ENCODE measurements at regions not wholly inside any gene's neighbourhood (a gene's known extent, or its start where the extent isn't known, plus 50 kb on each side); places are given as distances from the start of the nearest gene placed in this dataset.
"Not testable (repeated sequence)": the region's sequence is repeated elsewhere in the genome, so short reads cannot be mapped to it uniquely, and the experiment has no call there.

DNA sequence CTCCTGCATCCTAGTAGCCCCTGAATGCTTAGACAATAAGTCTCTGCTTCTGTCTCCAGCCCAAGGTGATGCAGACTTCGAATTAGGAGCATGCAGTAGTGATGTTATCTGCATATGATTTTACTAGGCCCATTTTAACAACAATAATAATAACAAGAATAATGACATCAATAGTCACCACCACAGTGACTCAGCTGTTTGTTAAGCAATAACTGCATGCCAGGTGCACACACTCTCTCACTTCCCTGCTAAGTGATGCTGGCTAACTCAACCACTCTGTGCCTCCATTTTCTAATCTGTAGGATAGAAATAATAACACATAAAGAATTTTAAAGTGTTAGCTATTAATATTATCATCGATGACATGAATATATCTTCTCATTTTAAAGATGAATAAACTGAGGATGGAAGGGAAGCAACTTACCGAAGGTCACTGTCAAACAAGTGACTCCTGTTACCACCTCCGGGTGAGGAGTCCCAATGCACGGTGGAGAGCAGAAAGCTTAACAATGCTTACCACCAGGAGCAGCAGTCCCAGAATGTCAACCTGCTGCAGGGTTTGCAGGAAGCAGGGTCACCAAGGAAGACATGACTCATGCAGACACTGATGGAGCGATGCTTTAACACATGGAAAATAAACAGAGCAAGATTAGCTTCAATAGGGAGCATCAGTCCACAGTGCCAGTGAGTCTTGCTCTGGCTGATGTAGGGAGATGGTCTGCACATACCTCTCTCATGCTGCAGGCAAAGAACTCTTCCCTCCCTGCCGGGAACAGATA lies 290.2 kb downstream of the SPATA17 start:
- DNase-seq = no peak

DNA sequence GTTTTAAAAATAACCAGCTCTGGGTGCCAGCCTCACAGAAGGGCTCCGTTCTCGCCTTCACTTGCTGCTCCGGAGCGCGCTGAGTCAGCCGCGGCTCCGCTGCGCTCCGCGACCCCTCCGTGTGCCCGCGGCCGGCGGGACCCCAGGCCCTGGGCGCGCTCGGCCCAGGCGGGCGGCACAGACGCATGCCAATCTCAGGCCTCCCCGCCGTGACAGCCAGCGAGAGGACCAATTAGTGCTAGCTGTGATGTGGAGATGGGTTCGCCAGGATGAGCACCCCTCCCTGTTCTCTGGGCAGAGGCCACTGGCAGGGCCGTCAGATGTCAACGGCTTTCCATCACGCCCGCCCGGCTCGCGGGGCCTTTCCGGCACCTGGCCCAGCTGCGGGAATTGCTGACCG lies 293.8 kb downstream of the SPATA17 start:
- DNase-seq = no peak

DNA sequence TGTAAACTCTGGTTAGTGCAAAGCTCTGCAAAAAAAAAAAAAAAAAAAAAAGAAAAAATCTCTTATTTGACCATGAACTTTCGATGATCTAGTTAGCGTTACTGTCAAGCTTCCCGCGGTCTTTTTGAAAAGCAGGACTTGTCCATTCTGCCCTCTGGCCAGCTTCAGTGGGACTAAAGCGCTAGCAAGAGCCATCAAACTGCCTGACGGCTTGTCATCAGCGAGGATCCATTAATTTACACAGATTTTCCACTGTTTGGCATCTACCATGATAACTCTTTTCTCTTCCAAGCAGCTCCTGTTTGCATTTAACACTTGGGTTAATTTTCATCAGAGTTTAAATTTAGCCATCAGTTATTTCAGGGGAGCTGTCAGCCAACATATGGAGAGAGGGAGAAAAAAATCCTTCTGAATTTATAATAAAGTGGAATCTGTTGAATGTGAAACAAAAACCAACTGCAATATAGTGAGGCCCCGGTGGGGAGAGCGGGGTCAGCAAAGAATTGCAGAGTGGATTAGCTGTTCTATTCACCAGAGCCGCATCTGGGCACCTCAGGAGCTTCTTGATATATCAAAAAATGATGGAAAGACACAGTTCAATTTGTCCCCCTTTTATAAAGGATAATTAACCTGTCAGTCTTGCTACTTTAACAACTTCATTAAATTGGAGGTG lies 298.2 kb downstream of the SPATA17 start:
- no peak for DNase-seq

DNA sequence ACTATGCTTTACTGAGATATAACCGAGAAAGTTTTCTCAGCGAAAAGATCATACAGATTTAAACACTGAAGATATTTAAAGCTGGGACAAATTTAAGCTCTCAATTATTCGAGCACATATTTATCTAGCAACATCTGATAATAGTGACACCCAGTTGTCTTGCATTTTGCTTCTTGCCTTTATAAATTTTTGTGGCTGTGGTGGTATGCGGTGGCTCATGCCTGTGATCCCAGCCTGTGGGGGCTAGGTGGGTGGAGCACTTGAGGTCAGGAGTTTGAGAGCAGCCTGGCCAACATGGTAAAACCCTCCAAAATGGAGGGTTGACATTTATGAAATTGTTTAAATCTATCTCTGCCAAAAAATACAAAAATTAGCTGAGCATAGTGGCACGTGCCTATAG lies 312.2 kb downstream of the SPATA17 start:
- no peak for DNase-seq

DNA sequence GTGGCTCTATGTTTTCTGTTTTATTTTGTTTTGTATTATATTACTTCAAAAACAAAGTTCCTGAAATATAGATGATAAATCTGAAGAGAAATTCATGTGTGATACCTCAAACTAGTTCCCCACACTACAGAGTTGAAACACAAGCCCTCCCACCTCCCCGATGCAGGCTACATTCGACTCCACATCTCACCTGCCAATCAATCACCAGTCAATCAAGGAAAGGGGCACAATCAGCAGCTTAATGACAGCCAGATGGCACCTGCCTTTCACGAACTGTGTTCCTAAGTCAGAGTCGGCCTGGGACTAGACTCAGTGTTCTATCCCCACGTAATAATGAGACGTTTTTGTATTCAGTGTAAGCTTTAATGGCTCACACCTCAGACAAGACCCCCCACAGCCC lies 313.4 kb downstream of the SPATA17 start:
- DNase-seq = no peak

DNA sequence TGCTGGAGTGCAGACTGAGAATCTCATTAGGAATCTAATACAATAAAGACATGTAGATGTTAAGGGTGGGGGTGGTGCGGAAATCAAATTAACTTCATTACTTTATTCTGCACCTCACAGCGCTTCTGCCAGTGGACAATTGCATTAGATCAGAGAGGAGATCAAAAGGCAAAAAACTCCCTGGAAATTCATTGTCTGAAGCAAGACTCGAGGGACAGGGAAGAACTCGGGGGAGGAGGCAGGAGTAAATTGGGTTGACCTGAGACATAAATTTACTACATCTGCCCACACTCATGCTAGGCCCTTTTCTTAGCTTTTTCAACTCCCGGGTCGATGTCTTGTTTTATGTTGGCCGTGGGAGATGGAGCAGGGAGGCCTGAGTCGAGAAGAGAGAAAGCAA lies 315.4 kb downstream of the SPATA17 start:
- no peak for DNase-seq

DNA sequence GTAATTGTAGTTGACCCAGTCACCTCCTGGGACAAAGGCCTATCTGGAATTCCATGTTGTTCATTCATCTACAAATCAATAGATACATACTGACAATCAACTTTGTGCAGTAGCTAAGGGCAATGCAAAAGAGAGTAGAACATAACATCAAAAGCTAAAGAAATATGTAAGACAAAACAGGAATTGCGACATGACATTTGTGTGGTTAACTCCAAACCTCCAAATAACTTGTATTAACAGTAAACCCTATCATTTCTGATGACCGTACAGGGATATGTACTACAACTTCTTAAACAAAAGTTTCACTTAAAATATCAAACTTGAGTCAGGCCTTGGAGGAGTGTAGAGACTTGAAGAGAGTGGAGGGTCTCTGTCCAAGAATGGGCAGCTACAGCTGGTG lies 317.6 kb downstream of the SPATA17 start:
- DNase-seq = no peak

DNA sequence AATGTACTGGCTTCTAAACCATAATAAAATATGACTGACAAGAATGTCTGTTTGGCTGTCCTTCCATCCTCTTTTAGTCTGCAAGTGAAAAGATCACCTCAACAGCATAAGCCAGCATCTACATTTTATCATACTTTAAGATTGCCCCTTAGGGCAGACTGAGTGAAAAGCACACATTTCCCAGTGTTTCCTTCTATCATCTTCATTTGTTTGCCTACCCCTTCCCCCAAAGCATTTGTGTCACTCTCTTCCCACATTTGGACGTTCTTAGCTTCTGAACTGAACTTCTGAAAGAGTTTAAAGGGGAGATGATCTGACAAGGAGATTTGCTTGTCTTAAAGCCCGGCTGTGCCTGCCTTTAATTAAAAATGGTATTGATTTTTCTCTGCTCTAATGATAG lies 322.2 kb downstream of the SPATA17 start:
- no peak for DNase-seq

DNA sequence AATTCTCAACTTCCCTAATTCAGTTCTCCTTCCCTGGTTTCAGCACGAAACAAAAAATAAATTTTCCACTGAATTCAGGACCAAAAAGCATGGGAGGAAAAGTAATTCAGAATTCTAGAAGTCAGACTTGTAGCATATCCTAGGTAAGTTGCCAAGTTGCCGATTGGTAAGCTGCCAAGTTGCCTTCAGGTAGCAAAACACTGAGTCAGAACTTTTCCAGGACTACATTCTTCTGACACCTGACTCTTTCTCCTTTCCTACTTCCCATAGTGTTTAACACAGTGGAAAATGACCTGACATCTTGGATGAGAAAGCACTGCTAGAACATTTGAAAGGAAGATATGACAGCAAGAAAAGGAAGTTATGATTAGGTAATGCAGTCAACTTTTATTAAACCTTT lies 322.8 kb downstream of the SPATA17 start:
- DNase-seq = peak; percentile 25

DNA sequence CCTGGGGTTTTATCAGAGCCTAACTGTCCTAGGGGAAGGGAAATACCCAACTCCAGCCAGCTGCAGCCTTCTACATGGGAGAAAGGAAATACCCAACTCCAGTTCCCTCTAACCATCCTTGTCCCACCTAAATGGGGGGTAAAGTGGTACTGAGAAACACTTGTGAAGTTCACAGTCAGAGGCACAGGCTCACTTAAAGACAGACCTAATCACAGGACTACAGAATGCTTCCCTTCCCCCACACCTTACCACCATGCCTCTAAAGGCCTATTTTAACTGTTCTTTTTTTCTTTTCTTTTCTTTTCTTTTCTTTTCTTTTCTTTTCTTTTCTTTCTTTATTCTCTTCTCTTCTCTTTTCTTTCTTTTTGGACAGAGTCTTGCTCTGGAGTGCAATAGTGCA lies 324.6 kb downstream of the SPATA17 start:
- DNase-seq = no peak

DNA sequence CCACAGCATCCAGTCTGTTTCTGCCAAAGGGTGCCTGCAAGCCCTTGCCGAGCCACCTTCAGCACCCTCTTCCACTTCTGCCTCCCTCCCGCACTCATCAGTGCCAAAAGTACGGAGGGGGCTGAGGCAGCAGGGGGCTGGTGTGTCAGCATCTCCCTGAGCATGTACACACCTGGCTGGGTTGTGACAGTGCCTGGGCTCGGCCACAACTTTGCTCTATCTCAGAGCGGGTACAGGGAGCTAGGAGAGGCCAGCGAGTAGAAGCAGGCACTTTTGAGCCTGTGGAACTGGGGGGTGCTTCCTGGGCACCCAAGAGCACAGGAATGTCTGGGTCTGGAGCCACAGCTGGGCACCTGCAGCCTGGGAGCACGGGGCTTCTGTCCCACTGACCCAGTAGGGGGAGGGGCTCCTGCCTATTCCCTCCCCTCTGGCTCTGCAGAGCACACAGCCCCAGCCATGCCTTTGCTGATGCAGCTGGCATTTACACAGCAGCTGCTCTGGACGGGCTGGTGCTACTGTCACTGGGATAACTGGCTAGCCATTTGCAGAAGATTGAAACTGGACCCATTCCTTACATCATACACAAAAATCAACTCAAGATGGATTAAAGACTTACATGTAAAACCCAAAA lies 319.8 kb upstream of the RRP15 start:
- DNase-seq = no peak

DNA sequence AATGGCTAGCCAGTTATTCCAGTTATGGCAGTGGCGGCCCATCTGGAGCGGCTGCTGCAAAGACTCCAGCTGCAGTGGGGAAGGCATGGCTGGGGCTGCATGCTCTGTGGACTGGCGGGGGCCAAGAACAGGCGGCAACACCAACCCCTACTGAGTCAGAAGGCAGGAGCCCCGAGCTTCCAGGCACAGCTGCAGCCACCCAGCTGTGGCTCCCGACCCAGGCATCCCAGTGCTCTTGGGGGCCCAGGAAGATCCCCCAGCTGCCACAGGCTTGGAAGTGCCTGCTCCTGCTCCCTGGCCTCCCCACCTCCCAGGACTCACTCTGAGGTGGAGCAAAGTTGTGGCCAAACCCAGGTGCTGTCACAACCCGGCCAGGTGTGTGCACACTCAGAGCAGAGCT lies 317.0 kb upstream of the RRP15 start:
- DNase-seq = no peak

DNA sequence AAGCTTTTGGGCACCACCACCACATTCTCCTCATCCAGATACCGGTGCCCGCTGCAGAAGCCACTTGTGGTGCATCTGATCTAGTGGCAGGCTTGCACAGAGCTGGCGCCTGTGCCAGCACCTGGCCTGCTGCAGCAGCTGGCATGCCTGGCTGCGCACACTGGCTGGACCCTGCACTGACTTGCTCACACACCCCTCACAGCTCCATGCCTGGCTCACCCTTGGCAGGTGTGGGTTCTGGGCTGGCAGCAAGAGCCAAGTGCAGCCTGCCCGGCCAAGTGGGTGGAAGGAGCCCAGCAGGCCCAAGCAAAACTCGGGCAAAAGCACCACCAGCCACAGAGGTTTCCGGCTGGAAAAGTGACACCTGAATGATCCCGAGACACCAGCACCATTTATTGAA lies 315.7 kb upstream of the RRP15 start:
- DNase-seq = no peak

DNA sequence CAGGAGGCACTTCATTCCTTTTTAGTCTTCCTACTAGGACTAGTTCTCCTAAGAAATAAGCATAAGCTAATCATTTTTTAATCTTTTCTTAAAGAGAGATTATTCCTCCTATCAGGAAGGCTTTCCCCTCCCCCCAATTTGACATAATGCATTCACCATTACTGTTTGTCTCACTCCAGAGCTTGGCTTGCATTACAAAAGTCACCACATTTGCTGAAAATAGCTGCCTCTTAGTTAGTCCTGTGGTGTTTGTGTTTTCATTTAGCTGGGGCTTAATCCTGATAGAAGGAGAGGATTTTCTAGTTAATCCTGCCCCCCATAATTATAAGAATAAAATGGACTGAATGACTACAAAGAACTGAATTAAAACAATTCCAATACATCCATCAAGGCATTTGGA lies 307.1 kb upstream of the RRP15 start:
- DNase-seq = no peak

DNA sequence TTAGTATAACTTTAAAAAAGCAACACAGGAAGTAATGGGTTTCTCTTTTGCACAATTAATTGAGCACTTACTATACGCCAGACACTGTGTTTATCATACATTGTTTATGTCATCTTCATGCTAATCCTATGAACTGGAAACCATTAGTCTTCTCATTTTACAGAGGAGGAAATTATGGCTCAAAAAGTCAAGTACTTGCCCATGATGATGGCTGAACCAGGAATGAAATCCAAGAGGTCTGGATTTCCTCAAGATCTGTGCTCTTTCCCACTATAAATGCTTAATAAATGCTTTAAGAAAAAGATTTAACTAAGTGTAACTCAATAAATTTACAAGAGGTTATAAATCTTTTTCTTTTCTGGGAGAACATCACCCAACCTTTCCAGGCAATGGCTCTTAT lies 303.7 kb upstream of the RRP15 start:
- DNase-seq = no peak

DNA sequence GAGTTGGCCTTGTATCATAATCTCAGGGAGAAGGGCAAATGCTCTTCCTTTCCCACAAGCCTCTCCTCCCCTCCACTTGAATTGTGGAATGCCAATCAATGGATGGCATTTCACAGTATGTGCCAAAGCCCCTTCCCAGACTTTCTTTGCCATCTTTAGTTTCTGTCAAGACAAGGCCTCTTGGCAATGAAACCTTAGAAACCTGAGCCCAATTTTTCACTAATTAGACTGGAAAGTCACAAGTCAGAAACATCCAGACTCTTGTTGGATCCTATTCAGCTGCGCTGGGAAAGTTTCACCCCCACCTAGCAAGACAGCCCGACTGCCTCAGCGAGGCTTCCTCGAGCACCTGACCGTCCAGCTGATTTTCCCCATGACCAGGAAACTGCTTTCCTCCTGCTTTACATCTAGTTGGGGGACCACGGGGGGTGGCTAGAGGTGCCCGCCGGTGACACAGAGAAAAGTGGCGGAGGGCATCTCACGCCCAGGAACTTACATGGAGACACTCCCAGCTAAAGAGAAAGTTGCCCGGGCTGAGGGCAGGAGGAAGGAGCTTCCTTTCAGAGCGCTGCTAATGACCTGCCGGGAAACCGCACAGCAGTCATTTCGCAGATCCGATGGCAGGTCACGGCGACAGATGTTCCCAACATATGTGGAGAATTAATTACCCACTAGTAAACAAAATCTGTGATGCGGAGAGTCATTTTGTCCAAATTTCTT lies 302.6 kb upstream of the RRP15 start:
- DNase-seq = no peak

DNA sequence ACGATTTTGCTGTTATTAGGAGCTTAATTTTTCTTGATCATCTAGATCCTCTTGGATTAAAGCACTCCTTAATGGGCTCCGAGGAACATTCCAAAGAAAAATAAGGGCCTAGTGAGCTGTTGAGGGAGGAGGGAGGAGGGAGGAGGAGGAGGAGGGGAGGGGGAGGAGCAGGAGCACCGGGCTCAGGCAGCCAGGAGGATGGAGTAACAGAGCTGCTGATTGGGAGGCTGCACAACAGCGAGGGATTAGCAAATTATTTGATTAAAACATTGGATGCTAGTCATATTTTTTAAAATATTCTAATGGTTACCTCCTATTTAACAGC lies 302.1 kb upstream of the RRP15 start:
- DNase-seq = no peak

DNA sequence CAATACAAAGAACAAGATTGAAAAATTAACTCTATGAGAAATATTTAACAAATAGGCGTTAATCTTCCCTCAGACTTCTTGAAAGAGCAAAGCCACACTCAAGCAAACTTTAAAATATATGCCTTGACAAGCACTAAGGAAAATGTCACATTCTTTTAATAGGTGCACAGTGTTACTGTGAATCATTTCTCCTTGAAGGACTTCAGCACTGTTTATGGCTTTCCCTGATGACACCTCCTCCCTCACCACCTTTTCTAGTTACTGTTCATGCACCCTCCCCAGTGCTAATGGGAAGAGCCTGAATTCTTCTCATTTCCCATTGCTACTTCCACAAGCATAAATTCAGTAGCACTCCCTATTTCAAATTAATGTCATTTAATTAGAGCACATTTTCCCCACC lies 299.5 kb upstream of the RRP15 start:
- no peak for DNase-seq

DNA sequence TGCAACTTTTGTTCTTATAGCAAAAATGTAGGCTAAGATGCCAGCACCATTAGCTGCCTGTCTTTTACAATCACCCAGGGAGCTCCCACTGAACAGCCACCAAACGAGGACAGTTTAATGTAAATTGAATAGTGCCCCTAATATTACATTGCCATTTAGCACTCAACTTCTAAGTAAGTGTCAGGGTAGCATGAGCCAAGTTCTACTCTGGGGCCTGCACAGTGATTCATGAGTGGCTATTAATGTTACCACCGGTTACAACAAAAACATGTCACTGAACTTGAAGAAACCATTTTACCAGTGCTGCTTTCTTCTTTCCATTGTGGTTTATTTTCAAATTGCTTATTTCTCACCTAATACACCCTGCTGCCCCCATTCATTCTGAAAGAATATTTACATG lies 295.6 kb upstream of the RRP15 start:
- DNase-seq = peak; percentile 17

DNA sequence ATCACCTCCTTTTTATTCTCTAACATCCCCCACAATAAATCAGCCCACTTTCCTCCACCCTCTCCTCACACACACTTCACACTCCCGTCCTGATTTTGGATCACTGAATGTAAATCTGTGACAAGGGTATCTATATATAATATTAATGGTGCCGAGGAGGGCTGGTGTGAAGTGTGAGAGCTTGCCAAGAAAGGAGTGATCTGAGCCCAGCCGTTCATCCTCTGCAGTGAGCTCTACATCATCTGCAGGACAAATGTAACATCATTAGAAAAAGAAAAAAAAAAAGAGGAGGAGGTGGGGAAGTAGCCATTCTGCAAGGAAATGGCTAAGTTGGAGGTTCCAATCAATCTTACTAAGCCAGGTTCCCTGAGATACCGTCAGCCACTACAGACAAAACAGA lies 291.7 kb upstream of the RRP15 start:
- no peak for DNase-seq

DNA sequence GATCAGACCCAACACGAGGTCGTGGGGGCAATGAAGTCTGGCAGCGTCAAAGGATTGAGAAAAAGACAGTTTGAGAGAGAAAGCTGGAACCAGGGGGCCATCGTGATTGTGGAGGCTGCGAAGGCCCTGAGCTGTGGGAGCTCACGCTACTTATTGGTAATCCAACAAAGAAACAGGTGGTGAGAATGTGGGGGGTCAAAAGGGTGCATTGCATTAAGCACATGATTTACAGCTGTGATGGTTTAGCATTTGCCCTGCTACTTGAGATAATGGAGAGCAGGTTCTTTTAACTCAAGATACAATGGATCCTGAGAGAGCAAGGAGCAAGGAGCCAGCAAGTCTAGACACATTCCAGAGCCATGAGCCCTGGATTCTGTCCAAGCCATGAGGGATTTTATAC lies 276.8 kb upstream of the RRP15 start:
- not testable (repeated sequence) for DNase-seq

DNA sequence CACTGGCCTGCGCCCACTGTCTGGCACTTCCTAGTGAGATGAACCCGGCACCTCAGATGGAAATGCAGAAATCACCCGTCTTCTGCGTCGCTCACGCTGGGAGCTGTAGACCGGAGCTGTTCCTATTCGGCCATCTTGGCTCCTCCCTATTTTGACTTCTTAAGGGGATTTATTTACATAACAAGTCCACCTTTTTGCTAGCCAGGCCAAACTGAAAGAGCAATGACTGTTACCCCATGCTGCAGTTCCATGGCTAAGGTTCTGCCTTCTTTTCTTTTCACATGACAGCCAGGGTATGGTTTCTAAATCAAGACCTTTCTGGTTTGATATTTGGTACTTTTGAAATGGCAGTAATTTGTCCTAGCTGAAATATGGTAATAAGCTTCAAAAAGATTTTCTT lies 270.0 kb upstream of the RRP15 start:
- not testable (repeated sequence) for DNase-seq

DNA sequence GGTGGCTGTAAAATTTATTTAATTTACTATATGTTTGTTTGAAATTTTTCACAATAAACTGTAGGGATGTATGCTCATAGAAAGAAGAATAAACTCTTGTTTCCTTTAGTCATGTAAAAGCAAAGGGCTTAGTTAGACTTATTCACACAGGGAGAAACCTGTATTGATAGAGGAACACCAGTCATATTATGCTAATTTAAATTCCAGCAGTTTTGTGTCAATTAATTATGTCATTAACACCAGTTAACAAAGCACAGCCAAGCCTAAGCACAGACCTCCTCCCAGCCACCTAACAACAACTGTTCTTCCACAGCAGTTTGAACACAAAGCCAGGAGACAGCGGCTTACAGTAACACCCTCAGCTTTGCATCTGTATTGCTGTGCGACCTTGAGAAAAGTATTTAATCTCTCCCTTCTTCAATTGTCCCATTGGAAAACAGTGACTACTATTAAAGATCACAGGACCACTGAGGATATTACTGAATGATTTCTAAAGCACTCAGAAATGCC lies 260.8 kb upstream of the RRP15 start:
- DNase-seq = no peak

DNA sequence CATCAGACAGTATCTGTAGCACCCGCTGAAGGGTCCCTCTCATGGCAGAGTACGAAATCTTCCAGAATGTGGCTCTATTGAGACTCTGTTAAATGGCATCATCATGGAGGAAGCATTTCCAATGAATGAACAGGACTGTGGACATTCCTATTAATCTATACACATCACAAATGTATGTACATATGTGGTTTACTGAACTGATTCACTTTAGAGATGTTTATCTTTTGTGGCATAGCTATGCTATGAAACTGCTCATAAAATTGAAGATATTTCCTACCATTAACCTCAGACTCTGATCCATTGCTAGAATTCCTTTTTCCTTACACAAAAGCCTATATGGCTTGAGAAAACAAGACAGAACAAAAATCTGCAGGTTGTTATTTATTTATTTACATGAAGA lies 259.6 kb upstream of the RRP15 start:
- no peak for DNase-seq

Measured in NCI-H1105 treated with DMSO at 0.1 percent for 48 hours (cell line).